ENCODE measurements at regions not wholly inside any gene's neighbourhood (a gene's known extent, or its start where the extent isn't known, plus 50 kb on each side); places are given as distances from the start of the nearest gene placed in this dataset.

DNA sequence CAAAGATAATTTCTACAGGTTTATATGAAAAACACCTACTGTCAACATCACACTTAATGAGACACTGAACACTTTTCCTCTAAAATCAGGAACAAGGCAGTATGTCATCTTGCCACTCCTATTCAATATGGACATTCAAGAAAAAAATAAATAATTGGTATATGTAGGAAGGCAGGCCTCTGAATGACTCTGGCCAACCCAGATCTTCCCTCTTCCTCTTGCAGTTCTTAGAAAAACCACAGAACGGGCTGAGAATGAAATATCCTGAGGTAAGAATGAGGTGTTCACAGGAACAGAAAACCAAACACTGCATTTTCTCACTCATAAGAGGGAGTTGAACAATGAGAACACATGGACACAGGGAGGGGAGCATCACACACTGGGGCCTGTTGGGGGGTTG is 1207.2 kb upstream of the CITED2 start:
- TF ChIP-seq, protein P1, sequence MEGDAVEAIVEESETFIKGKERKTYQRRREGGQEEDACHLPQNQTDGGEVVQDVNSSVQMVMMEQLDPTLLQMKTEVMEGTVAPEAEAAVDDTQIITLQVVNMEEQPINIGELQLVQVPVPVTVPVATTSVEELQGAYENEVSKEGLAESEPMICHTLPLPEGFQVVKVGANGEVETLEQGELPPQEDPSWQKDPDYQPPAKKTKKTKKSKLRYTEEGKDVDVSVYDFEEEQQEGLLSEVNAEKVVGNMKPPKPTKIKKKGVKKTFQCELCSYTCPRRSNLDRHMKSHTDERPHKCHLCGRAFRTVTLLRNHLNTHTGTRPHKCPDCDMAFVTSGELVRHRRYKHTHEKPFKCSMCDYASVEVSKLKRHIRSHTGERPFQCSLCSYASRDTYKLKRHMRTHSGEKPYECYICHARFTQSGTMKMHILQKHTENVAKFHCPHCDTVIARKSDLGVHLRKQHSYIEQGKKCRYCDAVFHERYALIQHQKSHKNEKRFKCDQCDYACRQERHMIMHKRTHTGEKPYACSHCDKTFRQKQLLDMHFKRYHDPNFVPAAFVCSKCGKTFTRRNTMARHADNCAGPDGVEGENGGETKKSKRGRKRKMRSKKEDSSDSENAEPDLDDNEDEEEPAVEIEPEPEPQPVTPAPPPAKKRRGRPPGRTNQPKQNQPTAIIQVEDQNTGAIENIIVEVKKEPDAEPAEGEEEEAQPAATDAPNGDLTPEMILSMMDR (IDR thresholded peaks at IDR 0.05) = no peak
- Histone ChIP-seq H3K36me3 (no peaks in the 10 kb centered on the region), H3K4me1 (no peaks in the 10 kb centered on the region), H3K27ac (no peak overlapping the region), H3K27me3 (ENCODE audit: low read depth) (no peaks in the 10 kb centered on the region), H3K4me3 (no peak overlapping the region), H3K9me3 (no peaks in the 10 kb centered on the region)
- ATAC-seq (no peak), DNase-seq (no peak)
- intact Hi-C loops (cut with DNase I) = no loop called here

DNA sequence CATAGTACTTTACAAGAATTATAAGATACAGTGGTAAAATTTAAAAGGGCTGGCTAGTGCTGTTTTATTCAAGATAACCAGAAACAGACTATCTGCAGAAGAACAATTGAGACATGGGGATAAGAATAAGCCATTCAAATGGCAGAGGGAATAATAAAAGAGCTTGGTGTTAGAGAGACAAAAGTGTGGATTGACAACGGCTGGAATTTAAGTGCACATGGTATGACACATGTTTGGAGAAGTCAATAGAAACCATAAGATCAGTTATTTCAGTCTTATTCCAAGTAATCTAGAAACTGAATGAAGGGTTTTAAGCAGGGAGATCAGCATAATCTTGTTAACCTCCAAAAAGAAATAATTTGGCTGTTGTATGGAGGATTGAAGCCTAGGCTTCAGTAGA is 1205.5 kb upstream of the CITED2 start:
- DNase-seq (no peak), ATAC-seq (no peak)
- H3K9me3 ChIP-seq = no peaks in the 10 kb centered on the region
- intact Hi-C loops (cut with DNase I) = no loop called here
- no peaks in the 10 kb centered on the region for H3K27me3 ChIP-seq (ENCODE audit: low read depth)
- no peaks in the 10 kb centered on the region for H3K36me3 ChIP-seq
- TF ChIP-seq, protein P1 (IDR thresholded peaks at IDR 0.05) = no peak
- H3K27ac ChIP-seq = no peak overlapping the region
- H3K4me1 ChIP-seq = no peaks in the 10 kb centered on the region
- no peak overlapping the region for H3K4me3 ChIP-seq

DNA sequence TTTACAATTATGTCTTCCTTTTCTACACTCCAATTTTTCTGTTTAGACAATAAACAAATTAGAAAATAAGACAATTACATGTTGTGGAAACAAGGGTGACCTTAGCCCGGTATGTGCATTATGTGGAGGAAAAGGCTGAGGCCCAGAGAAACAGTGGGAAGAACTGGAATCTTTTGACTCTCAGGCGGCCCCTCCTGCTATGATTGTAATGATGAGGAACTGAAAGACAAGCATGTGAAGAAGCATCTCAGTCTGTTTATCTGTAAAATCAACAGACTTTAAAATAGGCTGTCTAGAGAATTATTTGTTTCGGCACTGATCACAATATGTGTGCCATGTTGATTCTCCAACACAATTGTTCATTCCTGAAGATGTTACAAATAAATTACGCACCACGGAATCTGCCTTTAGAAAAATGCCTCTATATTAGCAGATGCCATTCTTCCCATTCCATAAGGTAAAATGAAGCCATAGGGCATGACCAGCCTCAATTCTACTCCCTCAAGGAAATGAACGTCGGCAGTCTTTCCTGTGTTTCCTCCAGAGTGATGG is 1201.6 kb upstream of the CITED2 start:
- DNase-seq (no peak), ATAC-seq (no peak)
- H3K9me3 ChIP-seq = no peaks in the 10 kb centered on the region
- no peak overlapping the region for H3K27ac ChIP-seq
- H3K4me3 ChIP-seq = no peak overlapping the region
- intact Hi-C loops (cut with DNase I) = no loop called here
- no peaks in the 10 kb centered on the region for H3K27me3 ChIP-seq (ENCODE audit: low read depth)
- TF ChIP-seq, protein P1 (IDR thresholded peaks at IDR 0.05) = no peak
- H3K4me1 ChIP-seq = no peaks in the 10 kb centered on the region
- H3K36me3 ChIP-seq = no peaks in the 10 kb centered on the region

DNA sequence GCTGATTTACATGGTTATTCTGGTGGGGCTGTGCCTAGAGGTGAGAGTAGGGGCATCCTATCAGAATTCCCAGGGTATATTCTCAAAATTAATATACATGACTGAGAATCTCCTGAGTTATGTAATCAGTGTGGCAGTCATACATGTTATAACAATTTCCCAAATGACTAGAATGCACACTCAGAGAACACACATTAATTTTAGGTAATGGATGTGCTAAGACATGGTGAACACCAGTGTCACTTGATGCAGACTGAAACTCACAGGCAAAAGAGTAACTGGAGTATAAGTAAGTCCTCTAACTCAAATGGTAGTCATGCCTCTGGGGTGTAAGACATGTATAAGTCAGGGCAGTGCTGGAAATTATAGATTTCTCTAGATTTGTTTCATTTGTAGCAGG is 1198.4 kb upstream of the CITED2 start:
- Histone ChIP-seq H3K36me3 (no peaks in the 10 kb centered on the region), H3K9me3 (no peaks in the 10 kb centered on the region), H3K27me3 (ENCODE audit: low read depth) (no peaks in the 10 kb centered on the region), H3K4me3 (no peak overlapping the region), H3K27ac (no peak overlapping the region), H3K4me1 (no peaks in the 10 kb centered on the region)
- TF ChIP-seq, protein P1 (IDR thresholded peaks at IDR 0.05) = no peak
- intact Hi-C loops (cut with DNase I) = no loop called here
- ATAC-seq (no peak), DNase-seq (no peak)

DNA sequence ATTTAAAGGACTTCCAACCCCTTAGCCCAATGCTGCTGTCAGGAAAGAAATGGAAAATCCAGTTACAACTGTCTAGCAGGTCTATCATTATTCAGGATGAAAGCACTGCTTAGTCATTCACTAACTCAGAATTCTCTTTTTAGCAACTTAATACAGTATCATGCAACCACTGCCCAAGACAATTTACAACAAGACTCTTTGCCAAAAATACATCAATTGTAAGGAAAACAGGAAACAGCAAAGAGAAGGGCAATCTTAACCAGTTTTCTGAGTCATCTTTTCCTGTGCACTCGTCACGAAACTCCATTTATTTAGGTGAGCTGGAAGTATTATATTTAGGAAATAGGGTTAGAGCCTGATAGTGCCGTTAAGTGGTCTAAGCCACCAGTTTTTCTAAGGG is 1197.7 kb upstream of the CITED2 start:
- Histone ChIP-seq H3K9me3 (no peaks in the 10 kb centered on the region), H3K27me3 (ENCODE audit: low read depth) (no peaks in the 10 kb centered on the region), H3K27ac (no peak overlapping the region), H3K36me3 (no peaks in the 10 kb centered on the region), H3K4me1 (no peaks in the 10 kb centered on the region), H3K4me3 (no peak overlapping the region)
- ATAC-seq (no peak), DNase-seq (no peak)
- TF ChIP-seq, protein P1 (IDR thresholded peaks at IDR 0.05) = no peak
- intact Hi-C loops (cut with DNase I) = no loop called here

DNA sequence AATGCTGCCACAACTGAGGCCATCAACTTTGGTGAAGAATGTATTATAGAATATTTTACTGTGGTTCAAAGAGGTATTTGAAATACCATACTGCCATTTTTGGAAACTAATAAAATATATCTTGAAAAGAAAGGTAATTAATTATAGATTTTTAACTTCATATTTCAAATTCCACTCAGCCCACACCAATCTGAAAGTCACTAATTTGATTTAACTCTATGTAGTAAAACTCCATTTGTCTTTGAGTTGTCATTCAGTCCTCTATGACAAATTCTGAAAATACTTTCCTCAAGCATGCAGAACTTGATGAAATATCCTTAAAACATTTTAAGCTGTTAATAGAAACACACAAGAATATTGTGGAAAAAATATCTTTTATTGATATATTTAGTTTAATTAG is 1196.7 kb upstream of the CITED2 start:
- DNase-seq (no peak), ATAC-seq (no peak)
- Histone ChIP-seq H3K27me3 (ENCODE audit: low read depth) (no peaks in the 10 kb centered on the region), H3K9me3 (no peaks in the 10 kb centered on the region), H3K27ac (no peak overlapping the region), H3K4me3 (no peak overlapping the region), H3K36me3 (no peaks in the 10 kb centered on the region), H3K4me1 (no peaks in the 10 kb centered on the region)
- intact Hi-C loops (cut with DNase I) = no loop called here
- TF ChIP-seq, protein P1 (IDR thresholded peaks at IDR 0.05) = no peak

All from lower lobe of right lung (tissue), 2 donors.